GM12878 (cell line): ENCODE measurements at regions not wholly inside any gene's neighbourhood (a gene's known extent, or its start where the extent isn't known, plus 50 kb on each side); places are given as distances from the start of the nearest gene placed in this dataset.

ENCODE experiments used
- ATAC-seq: fragments of 200-7000 bp; cut with Tn5 transposase; 3 replicates; pipeline ENCODE4 v1.9.1; 2020; ENCODE audit warnings: mild to moderate bottlenecking, moderate library complexity
- BruUV-seq: library from RNA; stranded (reverse); fragments of 400-500 nt; replicated peaks from 2 replicates; lab custom pipeline; 2021; lab: Mats Ljungman, UMichigan
- CTCF ChIA-PET: fragments of 300-600 bp; sonication (Branson Sonifier 250); formaldehyde crosslinking; extraction: SDS; loops from one replicate; lab custom pipeline; 2021; ENCODE audit warnings: inconsistent platforms; lab: Yijun Ruan, JAX
- POLR2A ChIA-PET: fragments of 350-600 bp; formaldehyde crosslinking; extraction: SDS; loops from one replicate; lab custom pipeline; 2021; ENCODE audit warnings: inconsistent platforms; lab: Charles Lee
- RAD21 ChIA-PET: fragments of 300-600 bp; sonication (Branson Sonifier 250); formaldehyde crosslinking; loops from one replicate; lab custom pipeline; 2023; ENCODE audit warnings: antibody characterized with exemption; ENCODE audit not compliant: unreplicated experiment; lab: Charles Lee
- SMC1A ChIA-PET: fragments of 300-600 bp; sonication (Branson Sonifier 250); formaldehyde crosslinking; loops from one replicate; lab custom pipeline; 2023; ENCODE audit not compliant: unreplicated experiment, uncharacterized antibody; lab: Charles Lee
- DNase-seq: peaks from one replicate; pipeline ENCODE4 v3.0.0-alpha.2; 2011; ENCODE audit warnings: low read depth, low spot score
- FAIRE-seq: peaks from 3 replicates; lab custom pipeline; 2011; peaks lifted over from hg19 to GRCh38; lab: Jason Lieb, UNC
- H2AFZ ChIP-seq: 2 replicates; pipeline ENCODE4 v1.6.0; 2011; ENCODE audit warnings: low read depth, low read length, control low read depth; ENCODE audit not compliant: control insufficient read depth
- H3K27ac ChIP-seq: 2 replicates; pipeline ENCODE4 v1.5.1; 2011; ENCODE audit warnings: control low read depth; ENCODE audit not compliant: control insufficient read depth, insufficient read depth
- H3K27me3 ChIP-seq, 2 experiments: replicated peaks in 1 of 2; 2 replicates each; pipeline versions ENCODE4 v1.6.0 to v1.6.1; 2011; ENCODE audit warnings: low read length in 1 of 2; ENCODE audit not compliant: control insufficient read depth in 2 of 2, insufficient read depth in 2 of 2
- H3K36me3 ChIP-seq, 2 experiments: 2 replicates each; pipeline ENCODE4 v1.5.1; 2011; ENCODE audit warnings: low read length in 1 of 2; ENCODE audit not compliant: control insufficient read depth in 2 of 2, insufficient read depth in 2 of 2
- H3K4me1 ChIP-seq: 2 replicates; pipeline ENCODE4 v1.6.1; 2011; ENCODE audit warnings: mild to moderate bottlenecking, low read length, moderate library complexity, mixed read lengths; ENCODE audit not compliant: control insufficient read depth, insufficient read depth
- H3K4me2 ChIP-seq: 2 replicates; pipeline ENCODE4 v1.6.0; 2011; ENCODE audit warnings: control low read depth; ENCODE audit not compliant: control insufficient read depth, insufficient read depth
- H3K4me3 ChIP-seq: fragments of 200-600 bp; sonication (generic); 2 replicates; pipeline ENCODE4 v1.5.1; 2016
- H3K79me2 ChIP-seq: 2 replicates; pipeline ENCODE4 v1.6.0; 2011; ENCODE audit warnings: low read length; ENCODE audit not compliant: control insufficient read depth, insufficient read depth
- H3K9ac ChIP-seq: 2 replicates; pipeline ENCODE4 v1.8.0; 2011; ENCODE audit warnings: low read length, control low read depth, mixed read lengths; ENCODE audit not compliant: control insufficient read depth, insufficient read depth
- H3K9me3 ChIP-seq: replicated peaks from 3 replicates; pipeline ENCODE4 v1.5.1; 2011; ENCODE audit warnings: mild to moderate bottlenecking, low read length; ENCODE audit not compliant: control insufficient read depth, insufficient read depth
- H4K20me1 ChIP-seq: 2 replicates; pipeline ENCODE4 v1.6.0; 2011; ENCODE audit not compliant: control insufficient read depth, insufficient read depth
- CHD1 ChIP-seq: IDR thresholded peaks from 2 replicates; pipeline ENCODE4 v1.6.1; 2012; ENCODE audit warnings: low read depth, low read length, improper control_type of control experiment
- EP300 ChIP-seq, 2 experiments: fragments of 150-350 bp in 1 of 2; IDR thresholded peaks; 2 replicates each; pipeline ENCODE4 v1.6.1; 2011 to 2012; ENCODE audit warnings: low read depth in 2 of 2, low read length in 2 of 2, borderline replicate concordance in 1 of 2, improper control_type of control experiment in 1 of 2, inconsistent platforms in 1 of 2; ENCODE audit not compliant: control insufficient read depth in 1 of 2
- FOXK2 ChIP-seq: fragments of 450-650 bp; IDR thresholded peaks from 2 replicates; pipeline ENCODE4 v1.6.1; 2017; ENCODE audit warnings: mild to moderate bottlenecking, moderate library complexity
- MEF2A ChIP-seq: IDR thresholded peaks from 2 replicates; pipeline ENCODE4 v1.6.1; 2011; ENCODE audit warnings: low read depth, mild to moderate bottlenecking, low read length, moderate library complexity; ENCODE audit not compliant: insufficient read depth
- NR2F1 ChIP-seq: fragments of 450-650 bp; conservative IDR thresholded peaks from 2 replicates; pipeline ENCODE4 v1.6.1; 2017; ENCODE audit warnings: mild to moderate bottlenecking
- RELA ChIP-seq: fragments of 450-650 bp; IDR thresholded peaks from 2 replicates; pipeline ENCODE4 v1.8.0; 2014; ENCODE audit warnings: borderline replicate concordance; ENCODE audit not compliant: partially characterized antibody
- SREBF1 ChIP-seq: IDR thresholded peaks from 2 replicates; pipeline ENCODE4 v1.6.1; 2012; ENCODE audit warnings: mild to moderate bottlenecking, low read length
- SREBF2 ChIP-seq: IDR thresholded peaks from 2 replicates; pipeline ENCODE4 v1.6.1; 2012; ENCODE audit warnings: mild to moderate bottlenecking, low read length
- TARDBP ChIP-seq: IDR thresholded peaks from 2 replicates; pipeline ENCODE4 v1.6.1; 2016; ENCODE audit warnings: borderline replicate concordance
- ZZZ3 ChIP-seq: IDR thresholded peaks from 2 replicates; pipeline ENCODE4 v1.6.1; 2011; ENCODE audit warnings: low read depth; ENCODE audit not compliant: control insufficient read depth, insufficient read length
- WGBS: methylation state at CpG from one replicate; pipeline ENCODE4 v1.1.6; 2016; ENCODE audit warnings: low lambda C conversion rate; ENCODE audit not compliant: insufficient replicate concordance, insufficient coverage; ENCODE audit errors: missing lambda C conversion rate; 5-methylcytosine and 5-hydroxymethylcytosine counted together
- in situ Hi-C: fragments of 300-500 bp; cut with MboI; formaldehyde crosslinking; loops from 9 replicates; pipeline ENCODE4 v1.14.3; 2018; ENCODE audit warnings: mixed read lengths
- intact Hi-C: fragments of 100-400 bp; cut with micrococcal nuclease; formaldehyde crosslinking; loops from one replicate; pipeline ENCODE4 v1.14.2; 2022; ENCODE audit not compliant: unreplicated experiment
- TF ChIP-seq, protein P1 (sequence below): fragments of 450-650 bp; IDR thresholded peaks from 2 replicates; pipeline ENCODE4 v1.6.1; 2018; ENCODE audit warnings: mild to moderate bottlenecking, low read depth, moderate library complexity; ENCODE audit not compliant: partially characterized antibody
- TF ChIP-seq, protein P2 (sequence below): fragments of 450-650 bp; IDR thresholded peaks from 2 replicates; pipeline ENCODE4 v1.6.1; 2017; ENCODE audit warnings: borderline replicate concordance

DNA sequence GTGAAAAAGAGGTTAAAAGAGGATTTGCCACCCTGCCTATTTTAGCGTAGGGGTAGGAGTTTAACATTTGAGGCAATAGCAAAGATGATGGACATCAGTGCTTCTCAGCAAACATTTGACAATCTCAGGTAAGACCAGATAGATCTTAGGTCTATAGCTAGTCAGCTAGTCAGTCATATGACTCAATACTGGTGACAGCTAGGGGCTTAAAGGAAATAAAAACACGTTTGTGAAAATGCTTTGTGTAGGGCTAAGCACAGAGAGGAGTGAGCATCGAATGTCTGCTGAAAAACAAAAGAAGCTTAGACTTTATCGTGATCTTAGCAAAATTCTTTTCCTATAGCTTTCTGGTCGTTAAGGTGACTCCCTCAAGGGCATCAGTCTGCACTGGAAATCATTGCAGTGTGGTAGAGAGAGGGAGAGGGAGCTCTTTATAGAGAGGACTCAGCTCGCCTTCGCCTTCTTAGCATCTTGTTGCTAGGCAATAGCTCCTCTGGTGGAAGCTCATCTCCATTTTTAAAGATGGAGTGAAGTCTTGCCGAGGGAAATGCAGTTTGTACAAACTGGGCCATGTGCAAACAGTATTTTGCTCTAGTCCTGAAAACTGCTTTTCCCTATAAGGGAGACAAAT is 62.8 kb upstream of the SLC38A11 start:
- Histone ChIP-seq H4K20me1 (no peaks in the 10 kb centered on the region), H3K9ac (no peak overlapping the region), H3K36me3 (no peaks in the 10 kb centered on the region), H3K4me2 (no peak overlapping the region), H3K27ac (no peak overlapping the region), H3K9me3 (no peaks in the 10 kb centered on the region), H3K79me2 (no peaks in the 10 kb centered on the region), H2AFZ (no peak overlapping the region), H3K4me1 (no peaks in the 10 kb centered on the region), H3K27me3 (no peaks in the 10 kb centered on the region), H3K4me3 (no peak overlapping the region)
- no TSS peak for BruUV-seq
- RAD21 ChIA-PET: interaction anchor here (3.5 kb wide), 1 partner anchor 186 kb away, joined by 32 read pairs; the partner anchor contains the start of gene SCN3A
- WGBS: 12% methylated on average over 8 of the region's 8 CpGs
- in situ Hi-C loops (no loop called here), intact Hi-C loops (no loop called here)
- no peak for ATAC-seq
- SMC1A ChIA-PET: interaction anchor here (0.5 to 3.3 kb wide), 3 partner anchors 14 to 666 kb away, joined by 3 to 36 read pairs (median 3); partner anchors contain the start of gene SCN3A
- TF ChIP-seq, protein P1, sequence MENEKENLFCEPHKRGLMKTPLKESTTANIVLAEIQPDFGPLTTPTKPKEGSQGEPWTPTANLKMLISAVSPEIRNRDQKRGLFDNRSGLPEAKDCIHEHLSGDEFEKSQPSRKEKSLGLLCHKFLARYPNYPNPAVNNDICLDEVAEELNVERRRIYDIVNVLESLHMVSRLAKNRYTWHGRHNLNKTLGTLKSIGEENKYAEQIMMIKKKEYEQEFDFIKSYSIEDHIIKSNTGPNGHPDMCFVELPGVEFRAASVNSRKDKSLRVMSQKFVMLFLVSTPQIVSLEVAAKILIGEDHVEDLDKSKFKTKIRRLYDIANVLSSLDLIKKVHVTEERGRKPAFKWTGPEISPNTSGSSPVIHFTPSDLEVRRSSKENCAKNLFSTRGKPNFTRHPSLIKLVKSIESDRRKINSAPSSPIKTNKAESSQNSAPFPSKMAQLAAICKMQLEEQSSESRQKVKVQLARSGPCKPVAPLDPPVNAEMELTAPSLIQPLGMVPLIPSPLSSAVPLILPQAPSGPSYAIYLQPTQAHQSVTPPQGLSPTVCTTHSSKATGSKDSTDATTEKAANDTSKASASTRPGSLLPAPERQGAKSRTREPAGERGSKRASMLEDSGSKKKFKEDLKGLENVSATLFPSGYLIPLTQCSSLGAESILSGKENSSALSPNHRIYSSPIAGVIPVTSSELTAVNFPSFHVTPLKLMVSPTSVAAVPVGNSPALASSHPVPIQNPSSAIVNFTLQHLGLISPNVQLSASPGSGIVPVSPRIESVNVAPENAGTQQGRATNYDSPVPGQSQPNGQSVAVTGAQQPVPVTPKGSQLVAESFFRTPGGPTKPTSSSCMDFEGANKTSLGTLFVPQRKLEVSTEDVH: no peak
- TF ChIP-seq SREBF1: no peak
- no peak for TF ChIP-seq CHD1
- TF ChIP-seq FOXK2: no peak
- no peak for TF ChIP-seq NR2F1
- no peak for TF ChIP-seq RELA
- TF ChIP-seq, protein P2, sequence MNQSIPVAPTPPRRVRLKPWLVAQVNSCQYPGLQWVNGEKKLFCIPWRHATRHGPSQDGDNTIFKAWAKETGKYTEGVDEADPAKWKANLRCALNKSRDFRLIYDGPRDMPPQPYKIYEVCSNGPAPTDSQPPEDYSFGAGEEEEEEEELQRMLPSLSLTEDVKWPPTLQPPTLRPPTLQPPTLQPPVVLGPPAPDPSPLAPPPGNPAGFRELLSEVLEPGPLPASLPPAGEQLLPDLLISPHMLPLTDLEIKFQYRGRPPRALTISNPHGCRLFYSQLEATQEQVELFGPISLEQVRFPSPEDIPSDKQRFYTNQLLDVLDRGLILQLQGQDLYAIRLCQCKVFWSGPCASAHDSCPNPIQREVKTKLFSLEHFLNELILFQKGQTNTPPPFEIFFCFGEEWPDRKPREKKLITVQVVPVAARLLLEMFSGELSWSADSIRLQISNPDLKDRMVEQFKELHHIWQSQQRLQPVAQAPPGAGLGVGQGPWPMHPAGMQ: no peak
- no peak for TF ChIP-seq SREBF2
- TF ChIP-seq MEF2A: no peak
- TF ChIP-seq EP300 (IDR thresholded peaks at IDR 0.05; ENCODE audit: borderline replicate concordance in 1 of 2, control insufficient read depth in 1 of 2, low read depth in 2 of 2, low read length in 2 of 2): no peak
- TF ChIP-seq TARDBP: no peak
- TF ChIP-seq ZZZ3: no peak
- DNase-seq: no peak
- no peak for FAIRE-seq
- CTCF ChIA-PET: interaction anchor here (0.7 to 7.4 kb wide), 7 partner anchors 9 to 1239 kb away, joined by 3 to 136 read pairs (median 3); partner anchors contain the start of gene SCN3A
- POLR2A ChIA-PET: no interaction called here
